Transverse colon (tissue), 4 donors: ENCODE measurements at regions not wholly inside any gene's neighbourhood (a gene's known extent, or its start where the extent isn't known, plus 50 kb on each side); places are given as distances from the start of the nearest gene placed in this dataset.

Experiments
- DNase-seq: peaks from one replicate; pipeline ENCODE4 v3.0.0-alpha.2; 2019
- H3K27ac ChIP-seq, 4 donors: fragments of 200-600 bp; sonication (generic); 2 replicates each; pipeline ENCODE4 v1.5.1; 2016 to 2018; ENCODE audit warnings: inconsistent platforms in 4 of 4
- H3K27me3 ChIP-seq: fragments of 200-600 bp; sonication (generic); 2 replicates; pipeline ENCODE4 v1.5.1; 2017; ENCODE audit warnings: inconsistent platforms
- H3K36me3 ChIP-seq, 4 donors: fragments of 200-600 bp; sonication (generic); 2 replicates each; pipeline ENCODE4 v1.5.1; 2017 to 2019; ENCODE audit warnings: inconsistent platforms in 4 of 4
- H3K4me1 ChIP-seq, 4 donors: fragments of 200-600 bp; sonication (generic); 2 replicates each; pipeline ENCODE4 v1.5.1; 2017 to 2020; ENCODE audit warnings: inconsistent platforms in 4 of 4
- H3K4me3 ChIP-seq, 4 donors: fragments of 200-600 bp; sonication (generic); 1 replicate in 1 of 4; 2 replicates in 3 of 4; pipeline versions ENCODE4 v1.5.1 to v1.6.1; 2017 to 2019; ENCODE audit warnings: inconsistent platforms in 4 of 4
- H3K9me3 ChIP-seq, 2 donors: fragments of 200-600 bp; sonication (generic); 2 replicates each; pipeline ENCODE4 v1.5.1; 2017 to 2019; ENCODE audit warnings: inconsistent platforms in 2 of 2
- EP300 ChIP-seq: sonication (generic); formaldehyde crosslinking; IDR thresholded peaks from one replicate; pipeline ENCODE4 v1.6.1; 2017; ENCODE audit warnings: antibody characterized with exemption, low read depth
- POLR2A ChIP-seq: fragments of 450-650 bp; IDR thresholded peaks from one replicate; pipeline ENCODE4 v1.6.1; 2016; ENCODE audit warnings: antibody characterized with exemption, mild to moderate bottlenecking, moderate library complexity
- POLR2AphosphoS5 ChIP-seq, 3 donors: sonication (generic); formaldehyde crosslinking; IDR thresholded peaks; one replicate each; pipeline ENCODE4 v1.6.1; 2016; ENCODE audit warnings: antibody characterized with exemption in 3 of 3
- WGBS, 2 donors: methylation state at CpG; one replicate each; pipeline ENCODE4 v1.1.5; 2018; ENCODE audit warnings: low coverage in 1 of 2; 5-methylcytosine and 5-hydroxymethylcytosine counted together
- in situ Hi-C, 4 donors: fragments of 200-750 bp; cut with MboI; loops; one replicate each; pipeline versions ENCODE4 v1.15.0 to v1.15.1; 2017; ENCODE audit warnings: low sequenced_read_pairs in 3 of 4, low pct_ligation_motif_present in 1 of 4, low pct_unique_long_range_greater_than_20kb in 1 of 4
- intact Hi-C: fragments of 100-400 bp; cut with DNase I; formaldehyde crosslinking; loops from one replicate; pipeline ENCODE4 v1.15.1; 2023; ENCODE audit warnings: low total_unique reads
- TF ChIP-seq, protein P1 (sequence below), 5 experiments: fragments of 200-600 bp in 3 of 5; fragments of 450-650 bp in 2 of 5; sonication (generic) in 3 of 5; IDR thresholded peaks; 1 replicate in 2 of 5; 2 replicates in 3 of 5; pipeline ENCODE4 v1.5.1; 2016 to 2017; ENCODE audit warnings: antibody characterized with exemption in 5 of 5, inconsistent platforms in 3 of 5, mild to moderate bottlenecking in 2 of 5, moderate library complexity in 1 of 5

DNA sequence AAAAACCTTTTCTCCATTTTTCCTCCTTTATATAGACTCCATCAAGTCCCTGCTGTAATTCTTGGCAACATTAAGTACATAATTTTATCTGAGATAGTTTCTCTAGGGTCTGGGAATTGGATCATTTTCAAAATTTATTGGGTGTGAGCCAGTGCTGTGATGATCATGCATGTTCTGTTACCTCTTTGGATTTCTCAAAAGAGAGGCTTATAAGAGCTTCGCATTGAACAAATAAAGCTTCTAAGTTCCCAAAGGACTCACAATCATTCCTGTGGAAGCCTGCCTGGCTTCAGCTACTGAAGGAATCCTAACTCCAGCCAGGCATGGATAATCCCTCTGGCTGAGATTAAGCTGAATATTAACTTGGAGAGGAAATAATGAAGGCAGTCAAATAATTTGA is 208.5 kb downstream of the RAB38 start:
- Histone ChIP-seq H3K4me3 (no peak overlapping the region), H3K27ac (no peak overlapping the region), H3K36me3 (no peaks in the 10 kb centered on the region), H3K27me3 (no peaks in the 10 kb centered on the region), H3K9me3 (no peaks in the 10 kb centered on the region), H3K4me1 (no peaks in the 10 kb centered on the region)
- intact Hi-C loops (no loop called here), in situ Hi-C loops (no loop called here)
- WGBS, 2 donors = 59 to 71% methylated on average over 1 of the region's 1 CpG
- DNase-seq = no peak
- TF ChIP-seq POLR2AphosphoS5 (IDR thresholded peaks at IDR 0.05) = no peak
- no peak for TF ChIP-seq POLR2A
- TF ChIP-seq, protein P1, sequence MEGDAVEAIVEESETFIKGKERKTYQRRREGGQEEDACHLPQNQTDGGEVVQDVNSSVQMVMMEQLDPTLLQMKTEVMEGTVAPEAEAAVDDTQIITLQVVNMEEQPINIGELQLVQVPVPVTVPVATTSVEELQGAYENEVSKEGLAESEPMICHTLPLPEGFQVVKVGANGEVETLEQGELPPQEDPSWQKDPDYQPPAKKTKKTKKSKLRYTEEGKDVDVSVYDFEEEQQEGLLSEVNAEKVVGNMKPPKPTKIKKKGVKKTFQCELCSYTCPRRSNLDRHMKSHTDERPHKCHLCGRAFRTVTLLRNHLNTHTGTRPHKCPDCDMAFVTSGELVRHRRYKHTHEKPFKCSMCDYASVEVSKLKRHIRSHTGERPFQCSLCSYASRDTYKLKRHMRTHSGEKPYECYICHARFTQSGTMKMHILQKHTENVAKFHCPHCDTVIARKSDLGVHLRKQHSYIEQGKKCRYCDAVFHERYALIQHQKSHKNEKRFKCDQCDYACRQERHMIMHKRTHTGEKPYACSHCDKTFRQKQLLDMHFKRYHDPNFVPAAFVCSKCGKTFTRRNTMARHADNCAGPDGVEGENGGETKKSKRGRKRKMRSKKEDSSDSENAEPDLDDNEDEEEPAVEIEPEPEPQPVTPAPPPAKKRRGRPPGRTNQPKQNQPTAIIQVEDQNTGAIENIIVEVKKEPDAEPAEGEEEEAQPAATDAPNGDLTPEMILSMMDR (IDR thresholded peaks at IDR 0.05) = no peak
- no peak for TF ChIP-seq EP300

DNA sequence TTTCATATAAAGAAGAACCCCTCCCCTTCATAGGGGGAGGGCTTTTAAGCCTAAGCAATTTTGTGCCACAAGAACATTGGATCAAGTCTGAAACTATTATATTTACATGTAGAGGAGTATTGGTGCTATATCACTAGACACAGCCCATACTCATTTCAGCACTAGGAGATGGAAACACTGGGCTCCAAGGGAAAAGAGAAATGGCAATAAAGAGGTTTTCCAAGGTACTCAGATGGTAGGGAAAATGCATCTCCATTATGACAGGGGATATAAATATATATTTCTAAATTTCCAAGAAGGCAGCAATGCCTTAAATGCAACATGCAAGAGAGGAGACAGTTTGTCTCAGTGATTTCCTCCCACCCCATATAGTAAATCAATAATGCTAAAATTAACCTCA is 209.0 kb downstream of the RAB38 start:
- H3K4me3 ChIP-seq = no peak overlapping the region
- H3K9me3 ChIP-seq = no peaks in the 10 kb centered on the region
- H3K4me1 ChIP-seq = no peaks in the 10 kb centered on the region
- DNase-seq = no peak
- H3K36me3 ChIP-seq = no peaks in the 10 kb centered on the region
- in situ Hi-C loops (no loop called here), intact Hi-C loops (no loop called here)
- no peaks in the 10 kb centered on the region for H3K27me3 ChIP-seq
- no peak for TF ChIP-seq POLR2A
- TF ChIP-seq POLR2AphosphoS5 (IDR thresholded peaks at IDR 0.05) = no peak
- no peak for TF ChIP-seq EP300
- TF ChIP-seq, protein P1 (IDR thresholded peaks at IDR 0.05) = no peak
- no peak overlapping the region for H3K27ac ChIP-seq

DNA sequence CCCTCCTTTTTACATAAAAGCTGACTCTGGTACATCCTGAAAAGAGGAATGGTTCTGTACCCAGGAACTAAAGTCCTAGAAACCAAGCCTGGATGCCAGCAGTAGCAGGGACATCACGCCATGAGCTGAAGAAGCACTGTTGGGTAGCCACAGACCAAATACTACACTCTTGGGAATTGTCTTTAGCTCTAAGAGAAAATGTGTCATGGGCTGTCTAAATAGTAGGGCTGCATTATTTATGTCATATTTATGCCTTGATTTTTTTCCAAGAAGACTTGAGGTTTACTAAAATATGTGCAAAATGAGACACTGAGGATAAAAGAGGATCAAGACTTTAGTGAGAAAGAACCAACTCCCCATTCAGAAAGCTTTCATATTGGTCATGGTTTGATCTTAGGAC is 213.6 kb downstream of the RAB38 start:
- Histone ChIP-seq H3K27me3 (no peaks in the 10 kb centered on the region), H3K36me3 (no peaks in the 10 kb centered on the region), H3K27ac (no peak overlapping the region), H3K9me3 (no peaks in the 10 kb centered on the region), H3K4me3 (no peak overlapping the region), H3K4me1 (no peaks in the 10 kb centered on the region)
- WGBS, 2 donors = 63% methylated on average over 1 of the region's 1 CpG; no CpG with 5 or more reads in 1 of the 2 donors
- TF ChIP-seq, protein P1 (IDR thresholded peaks at IDR 0.05) = no peak
- no peak for TF ChIP-seq POLR2A
- no peak for TF ChIP-seq EP300
- no peak for TF ChIP-seq POLR2AphosphoS5 (IDR thresholded peaks at IDR 0.05)
- in situ Hi-C loops (no loop called here), intact Hi-C loops (no loop called here)
- DNase-seq = no peak

DNA sequence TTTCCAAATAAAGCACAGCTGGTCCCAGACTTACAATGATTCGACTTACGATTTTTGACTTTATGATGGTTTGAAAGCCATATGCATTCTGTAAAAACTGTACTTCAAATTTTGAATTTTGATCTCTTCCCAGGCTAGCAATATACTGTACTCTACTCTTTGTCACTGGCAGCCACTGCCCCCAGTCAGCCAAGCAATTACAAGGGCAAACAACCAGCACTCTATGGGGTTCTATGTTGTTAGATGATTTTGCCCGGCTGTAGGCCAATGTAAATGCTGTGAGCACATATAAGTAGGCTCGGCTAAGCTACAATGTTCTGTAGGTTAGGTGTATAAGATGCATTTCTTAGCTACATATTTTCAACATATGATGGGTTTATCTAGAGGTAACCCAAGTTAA is 217.3 kb downstream of the RAB38 start:
- in situ Hi-C loops = no loop called here
- Histone ChIP-seq H3K27me3 (no peaks in the 10 kb centered on the region), H3K4me3 (no peak overlapping the region), H3K4me1 (no peaks in the 10 kb centered on the region), H3K36me3 (no peaks in the 10 kb centered on the region), H3K9me3 (no peaks in the 10 kb centered on the region), H3K27ac (no peak overlapping the region)
- intact Hi-C loops = no loop called here
- no peak for DNase-seq
- TF ChIP-seq EP300 (no peak), POLR2AphosphoS5 (IDR thresholded peaks at IDR 0.05) (no peak), POLR2A (no peak)
- TF ChIP-seq, protein P1 (IDR thresholded peaks at IDR 0.05) = no peak
- WGBS, 2 donors = 90 to 91% methylated on average over 4 of the region's 4 CpGs
